ENCODE measurements at regions not wholly inside any gene's neighbourhood (a gene's known extent, or its start where the extent isn't known, plus 50 kb on each side); places are given as distances from the start of the nearest gene placed in this dataset.

DNA sequence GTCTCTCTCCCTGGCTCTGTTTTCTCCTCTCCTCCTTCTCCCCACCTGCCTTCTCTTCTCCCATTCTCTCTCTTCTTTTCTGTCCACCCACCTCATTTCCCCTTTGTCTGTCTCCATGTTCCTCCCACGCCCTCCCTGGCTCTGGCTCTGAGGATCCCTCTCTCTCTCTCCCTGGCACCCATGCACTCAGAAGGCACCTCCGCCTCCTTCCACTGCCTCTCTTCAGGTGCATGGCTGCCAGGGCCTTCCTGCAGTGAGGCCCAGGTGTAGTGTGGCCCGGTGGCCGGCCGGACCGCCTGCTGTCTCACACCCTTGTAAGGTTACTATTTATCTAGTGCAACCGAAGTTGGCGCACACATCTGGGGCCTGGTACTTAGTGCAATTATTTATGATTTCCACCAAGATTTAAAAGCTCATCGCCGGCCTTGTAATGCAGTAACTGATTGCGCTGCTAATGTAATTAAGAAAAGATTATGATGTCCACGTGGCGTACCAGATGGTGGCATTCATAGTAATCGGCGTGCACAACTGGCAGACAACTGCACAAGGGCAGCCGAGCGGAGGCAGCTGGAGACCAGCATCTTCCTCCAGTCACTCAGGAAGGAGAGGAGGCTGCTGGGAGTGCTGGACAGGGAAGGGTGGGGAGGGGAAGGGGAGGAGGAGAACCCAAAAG lies 50.4 kb upstream of the MVB12B start:
- no peak for DNase-seq (ENCODE audit: low read depth)
- H3K4me3 ChIP-seq (ENCODE audit: low read depth, low read length), result no peak overlapping the region
- TF ChIP-seq, protein P1, sequence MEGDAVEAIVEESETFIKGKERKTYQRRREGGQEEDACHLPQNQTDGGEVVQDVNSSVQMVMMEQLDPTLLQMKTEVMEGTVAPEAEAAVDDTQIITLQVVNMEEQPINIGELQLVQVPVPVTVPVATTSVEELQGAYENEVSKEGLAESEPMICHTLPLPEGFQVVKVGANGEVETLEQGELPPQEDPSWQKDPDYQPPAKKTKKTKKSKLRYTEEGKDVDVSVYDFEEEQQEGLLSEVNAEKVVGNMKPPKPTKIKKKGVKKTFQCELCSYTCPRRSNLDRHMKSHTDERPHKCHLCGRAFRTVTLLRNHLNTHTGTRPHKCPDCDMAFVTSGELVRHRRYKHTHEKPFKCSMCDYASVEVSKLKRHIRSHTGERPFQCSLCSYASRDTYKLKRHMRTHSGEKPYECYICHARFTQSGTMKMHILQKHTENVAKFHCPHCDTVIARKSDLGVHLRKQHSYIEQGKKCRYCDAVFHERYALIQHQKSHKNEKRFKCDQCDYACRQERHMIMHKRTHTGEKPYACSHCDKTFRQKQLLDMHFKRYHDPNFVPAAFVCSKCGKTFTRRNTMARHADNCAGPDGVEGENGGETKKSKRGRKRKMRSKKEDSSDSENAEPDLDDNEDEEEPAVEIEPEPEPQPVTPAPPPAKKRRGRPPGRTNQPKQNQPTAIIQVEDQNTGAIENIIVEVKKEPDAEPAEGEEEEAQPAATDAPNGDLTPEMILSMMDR (IDR thresholded peaks at IDR 0.05; ENCODE audit: low read depth, low read length, missing control alignments), result no peak
